ENCODE measurements at regions not wholly inside any gene's neighbourhood (a gene's known extent, or its start where the extent isn't known, plus 50 kb on each side); places are given as distances from the start of the nearest gene placed in this dataset.

GRCh38 chr1:42055061-42055460 is 98.1 kb upstream of the GUCA2B start:
- TF ChIP-seq EZH2 (IDR thresholded peaks at IDR 0.05; ENCODE audit: insufficient read depth, poor library complexity, severe bottlenecking) (no peak), EZH2phosphoT487 (IDR thresholded peaks at IDR 0.05; ENCODE audit: insufficient read depth, low read depth) (no peak)

All from GM23248 (cell line).